GM21381 (cell line): ENCODE measurements at regions not wholly inside any gene's neighbourhood (a gene's known extent, or its start where the extent isn't known, plus 50 kb on each side); places are given as distances from the start of the nearest gene placed in this dataset.

Experiments
- ATAC-seq: cut with Tn5 transposase; IDR thresholded peaks from one replicate; pipeline ENCODE4 v1.9.1; 2021; ENCODE audit warnings: mild to moderate bottlenecking, moderate library complexity; ENCODE audit not compliant: unreplicated experiment

DNA sequence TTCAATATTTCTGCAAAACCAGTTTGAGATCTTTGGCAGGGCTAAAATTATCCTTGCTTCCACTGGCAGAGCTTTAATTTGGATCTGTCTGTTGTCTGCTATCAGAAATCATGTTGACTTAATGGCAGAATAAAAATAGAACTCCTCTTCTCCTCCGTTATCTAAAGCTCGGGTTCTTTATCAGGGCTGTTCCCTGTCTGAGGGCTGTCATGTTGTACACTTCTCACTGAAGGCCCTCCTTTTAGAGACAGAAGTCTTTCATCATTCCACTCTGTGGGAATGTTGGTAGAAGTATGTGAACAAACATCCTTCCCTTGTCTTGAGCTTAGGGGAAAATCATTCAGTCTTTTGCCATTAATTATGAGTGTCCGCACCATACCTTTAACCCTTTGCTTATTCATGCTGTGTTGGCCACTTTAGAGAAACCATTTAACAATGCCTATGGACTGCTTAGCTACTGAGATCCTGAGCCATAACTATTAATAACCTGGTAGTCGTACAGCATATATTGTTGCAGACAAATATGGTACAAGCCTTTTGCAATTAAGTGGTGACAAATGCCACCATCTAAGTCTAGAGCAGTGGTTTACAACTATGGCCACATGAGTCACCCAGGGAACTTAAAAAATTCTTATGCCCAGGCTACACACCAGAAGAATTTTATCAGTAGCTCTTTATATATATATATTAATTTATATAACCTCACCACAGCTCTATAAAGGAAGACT is 226.0 kb upstream of the TPM1 start:
- ATAC-seq: no peak

DNA sequence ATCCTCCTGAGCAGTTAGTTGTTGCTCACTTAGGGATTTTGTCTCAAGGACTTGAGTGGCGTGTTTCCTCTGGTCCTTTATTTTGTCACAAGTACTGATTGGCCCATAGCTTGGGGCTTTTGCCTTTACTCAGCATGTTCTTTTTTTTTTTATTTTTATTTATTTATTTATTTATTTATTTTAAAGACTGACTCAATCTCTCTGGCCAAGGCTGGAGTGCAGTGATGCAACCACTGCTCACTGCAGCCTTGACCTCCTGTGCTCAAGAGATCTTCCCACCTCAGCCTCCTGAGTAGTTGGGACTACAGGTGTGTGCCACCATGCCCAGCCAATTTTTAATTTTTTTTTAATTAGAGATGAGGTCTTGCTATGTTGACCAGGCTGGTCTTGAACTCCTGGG is 223.9 kb upstream of the TPM1 start:
- ATAC-seq: no peak

DNA sequence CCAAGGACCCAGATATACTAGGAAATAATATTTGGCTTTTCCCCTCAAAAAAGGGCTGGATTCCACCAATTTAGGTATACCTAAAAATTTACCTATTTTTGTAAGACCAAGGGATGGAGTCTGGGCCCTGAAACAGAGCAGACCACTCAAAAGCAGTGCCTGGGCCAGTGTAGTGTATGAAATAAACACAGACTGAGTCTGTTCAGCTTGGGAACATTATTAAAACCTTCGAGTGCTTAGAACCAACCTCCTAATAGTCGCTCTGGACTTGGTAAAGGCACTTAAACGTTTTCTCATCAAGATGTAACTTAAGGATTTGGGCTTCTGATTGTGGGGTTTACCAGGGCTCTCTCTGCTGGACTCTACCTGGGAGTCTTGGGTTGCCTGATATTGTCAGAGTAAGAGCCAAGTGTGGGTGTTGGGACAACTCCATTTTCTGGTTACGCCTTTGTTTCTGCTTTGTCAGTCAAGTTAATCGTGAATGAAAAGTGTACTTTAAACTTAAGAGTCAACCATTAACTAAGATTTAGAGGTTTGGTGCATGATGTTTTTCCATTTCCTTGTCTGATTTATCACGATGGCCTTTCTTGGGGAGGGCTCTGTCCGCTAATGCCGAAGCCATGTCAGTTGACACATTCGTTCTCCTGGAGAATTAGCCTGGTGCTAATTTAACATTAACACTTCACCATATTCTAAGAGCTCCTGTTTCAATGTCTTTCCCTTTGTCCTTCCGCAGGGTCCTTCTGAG is 221.0 kb upstream of the TPM1 start:
- no peak for ATAC-seq

DNA sequence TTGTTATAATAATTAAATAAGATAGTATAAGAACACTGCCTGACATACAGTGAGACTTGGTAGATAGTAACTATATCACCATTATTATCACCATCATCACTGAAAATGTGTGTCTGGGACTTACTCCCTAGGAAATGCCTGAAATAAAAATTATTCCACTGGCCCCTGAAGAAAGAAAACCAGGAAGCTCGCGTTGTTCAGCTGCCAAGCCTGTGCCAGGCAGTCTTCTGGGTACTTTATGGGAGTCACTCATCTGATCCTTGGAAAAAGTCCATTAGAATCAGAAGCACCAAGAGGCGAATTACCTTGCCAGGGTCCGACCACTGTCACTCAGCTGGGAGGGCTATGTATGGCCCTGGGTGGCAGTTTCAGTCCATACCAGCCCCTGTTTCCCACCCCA is 220.3 kb upstream of the TPM1 start:
- no peak for ATAC-seq

DNA sequence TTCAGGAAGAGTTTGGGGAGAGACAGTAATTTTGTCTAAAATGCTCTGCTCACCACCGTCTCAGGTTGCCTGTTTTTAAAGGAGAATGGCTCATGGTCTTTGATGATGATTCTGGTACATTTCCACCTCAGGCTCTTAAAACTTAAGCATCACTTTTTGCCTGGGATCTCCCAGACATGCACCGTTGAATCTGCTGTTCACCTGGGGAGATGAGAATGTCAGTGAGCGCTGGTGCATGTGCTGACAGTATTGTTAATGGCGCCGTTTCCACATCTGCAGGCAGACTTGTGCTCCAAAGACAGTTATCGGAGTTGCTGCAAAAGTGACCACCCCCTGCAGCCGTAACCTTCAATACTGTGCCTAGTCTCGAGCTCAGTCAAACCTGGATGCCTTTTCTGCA is 219.0 kb upstream of the TPM1 start:
- ATAC-seq: no peak

DNA sequence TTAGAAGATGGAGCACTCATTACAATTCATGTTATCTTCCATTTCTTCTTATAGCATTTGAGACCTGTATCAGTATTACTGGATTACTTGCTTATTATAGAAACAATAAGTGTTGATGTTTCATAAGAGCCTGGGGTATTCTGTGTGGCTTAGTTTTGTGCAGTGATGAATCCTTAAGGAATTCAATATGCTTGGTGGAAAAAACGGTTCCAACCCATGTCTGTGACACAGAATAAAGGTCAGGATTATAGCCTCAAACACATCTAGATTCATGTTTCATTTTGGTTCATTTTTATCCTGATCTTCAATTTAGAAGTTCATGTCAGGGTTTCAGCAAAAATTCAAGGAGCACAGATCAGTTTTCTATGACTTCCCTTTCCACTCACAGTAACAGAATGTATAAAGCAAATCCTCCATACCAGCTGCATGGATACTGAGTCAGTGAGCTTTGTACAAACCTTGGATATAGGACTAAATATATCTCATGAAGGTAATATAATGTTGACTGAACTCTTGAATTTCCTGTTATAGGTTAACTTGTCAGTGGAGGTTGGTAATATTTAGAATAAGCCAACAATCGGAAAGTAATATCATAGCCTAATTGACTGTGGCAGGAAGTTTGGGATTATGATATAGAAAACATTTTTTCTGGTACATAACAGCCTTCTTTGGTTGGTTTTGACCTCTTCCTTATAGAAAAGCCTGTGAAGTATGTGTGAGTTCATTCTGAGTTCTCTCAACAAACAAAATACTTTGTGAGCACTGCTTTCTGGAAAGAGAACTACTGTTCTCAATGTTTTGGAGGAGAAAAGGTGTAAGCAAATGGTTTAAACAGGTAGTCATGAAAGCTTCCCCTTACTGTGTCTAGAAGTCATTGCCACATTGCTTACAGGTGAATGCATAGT is 218.2 kb upstream of the TPM1 start:
- ATAC-seq: no peak

DNA sequence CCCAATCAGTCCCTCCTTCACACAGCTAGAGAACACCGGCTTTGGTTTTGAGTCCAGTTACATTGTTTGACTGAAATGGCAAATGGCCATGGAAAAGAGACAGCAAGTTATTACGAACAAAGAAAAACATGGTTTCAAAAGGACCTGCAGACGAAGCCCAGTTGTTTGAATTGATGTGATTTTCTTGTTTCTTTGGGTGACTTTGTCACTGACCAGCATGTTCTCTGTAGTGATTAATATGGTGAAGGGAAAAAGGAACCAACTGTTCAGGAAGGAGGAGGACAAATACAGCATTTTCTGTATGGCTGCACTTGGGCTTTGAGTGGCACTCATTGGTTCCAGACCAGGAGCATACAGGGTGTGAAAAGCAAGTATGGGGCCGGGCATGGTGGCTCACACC is 217.4 kb upstream of the TPM1 start:
- ATAC-seq: no peak

DNA sequence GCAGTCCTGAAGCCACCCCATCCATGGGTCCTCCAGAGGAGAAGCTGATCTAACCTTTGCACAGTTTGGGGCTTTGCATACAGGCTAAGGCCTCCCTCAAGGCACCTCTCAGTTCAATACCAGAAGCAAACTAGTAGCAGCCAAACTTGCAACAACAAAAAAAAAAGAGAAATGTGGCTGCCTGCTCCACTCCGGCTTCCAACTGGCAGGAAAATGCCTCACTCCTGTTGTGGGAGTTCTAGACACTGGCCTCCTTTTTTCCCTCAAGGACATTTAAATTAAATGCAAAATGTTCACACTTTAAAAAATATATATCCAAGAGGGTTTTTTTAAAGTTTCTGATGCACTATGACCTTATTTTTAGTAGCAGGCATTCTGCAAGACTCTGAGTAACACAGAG is 216.0 kb upstream of the TPM1 start:
- ATAC-seq: no peak

DNA sequence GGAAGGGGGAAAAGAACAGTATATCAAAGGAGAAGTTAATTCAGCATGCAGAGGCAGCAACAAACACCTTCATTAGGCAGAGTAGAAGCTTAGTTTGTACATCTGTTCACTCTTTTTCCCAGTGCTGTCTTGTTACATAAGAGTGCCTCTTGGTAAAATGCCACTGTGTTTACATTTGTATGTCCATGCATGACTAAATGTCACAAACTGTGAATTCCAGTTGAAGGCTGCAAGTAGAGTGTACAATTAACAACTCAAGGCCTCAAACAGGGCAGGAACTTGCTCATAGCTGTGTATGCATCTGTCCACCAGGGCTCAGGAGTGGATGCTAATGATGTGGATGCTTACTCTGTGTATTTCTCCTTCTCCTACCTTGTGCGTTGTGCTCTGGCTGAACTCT is 214.2 kb upstream of the TPM1 start:
- ATAC-seq: no peak

DNA sequence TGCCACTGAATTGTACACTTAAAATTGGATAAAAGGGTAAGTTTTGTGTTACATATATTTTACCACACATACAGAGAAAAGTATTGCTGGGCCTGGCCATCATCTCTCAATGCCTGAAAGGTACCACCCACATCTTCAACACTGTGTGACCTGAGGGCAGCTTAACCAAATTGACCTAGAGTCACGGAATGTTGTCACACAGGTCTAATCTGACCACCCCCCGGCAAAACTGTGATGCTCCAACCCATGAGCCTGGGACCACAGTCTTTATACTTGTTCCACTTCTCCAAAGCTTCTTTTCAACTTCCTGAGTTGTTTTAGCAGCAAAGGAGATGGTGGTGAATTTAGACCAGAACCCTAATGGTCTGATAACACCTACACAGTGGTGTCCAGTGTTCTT is 210.3 kb upstream of the TPM1 start:
- ATAC-seq: no peak

DNA sequence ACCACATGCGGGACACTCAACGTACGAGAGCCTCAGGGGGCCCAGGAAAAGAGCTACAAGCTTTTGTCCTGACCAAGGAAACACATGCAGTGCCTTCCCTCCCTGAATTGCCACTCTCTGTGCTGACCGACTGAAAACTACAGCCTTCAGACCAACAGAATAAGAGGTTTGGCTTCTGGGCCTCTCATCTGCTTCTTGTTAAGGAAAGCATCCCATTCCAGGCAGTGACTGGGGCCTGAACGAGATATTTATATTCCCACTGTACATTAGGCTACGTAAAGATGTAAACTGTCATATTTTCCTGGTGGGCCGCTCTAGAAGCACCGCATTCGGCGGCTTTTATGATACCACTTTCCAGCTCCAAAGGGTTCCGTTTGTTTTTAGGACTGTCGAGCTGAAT is 208.9 kb upstream of the TPM1 start:
- no peak for ATAC-seq

DNA sequence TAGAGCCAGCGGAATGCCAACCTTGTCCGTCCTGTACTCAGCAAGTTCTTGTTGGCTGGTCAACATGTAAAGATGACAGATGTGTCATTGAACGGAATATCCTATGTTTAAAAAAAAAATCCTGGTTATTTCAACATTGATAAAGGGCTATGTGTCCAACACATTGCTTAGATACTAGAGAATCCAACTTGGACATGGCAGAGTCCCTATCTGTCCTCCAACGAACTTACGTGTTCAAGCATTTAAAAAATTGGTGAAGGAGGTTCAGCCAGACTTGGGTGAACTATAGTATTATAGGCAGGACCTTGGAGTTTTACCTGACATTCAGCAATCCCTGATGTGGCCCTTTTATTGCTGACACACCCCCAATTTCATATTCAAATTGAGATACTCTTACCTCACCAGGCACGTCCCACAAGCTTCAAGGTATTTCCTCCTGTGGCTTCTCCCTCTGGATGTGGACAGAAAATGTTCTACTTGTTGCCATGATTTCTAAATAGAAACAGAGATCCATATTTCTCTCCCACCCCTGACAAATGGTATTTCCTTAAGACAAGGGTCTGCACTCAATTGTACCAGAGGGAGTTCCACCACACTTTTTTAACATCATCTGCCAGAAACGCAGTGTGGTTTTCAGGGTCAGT is 207.7 kb upstream of the TPM1 start:
- no peak for ATAC-seq

DNA sequence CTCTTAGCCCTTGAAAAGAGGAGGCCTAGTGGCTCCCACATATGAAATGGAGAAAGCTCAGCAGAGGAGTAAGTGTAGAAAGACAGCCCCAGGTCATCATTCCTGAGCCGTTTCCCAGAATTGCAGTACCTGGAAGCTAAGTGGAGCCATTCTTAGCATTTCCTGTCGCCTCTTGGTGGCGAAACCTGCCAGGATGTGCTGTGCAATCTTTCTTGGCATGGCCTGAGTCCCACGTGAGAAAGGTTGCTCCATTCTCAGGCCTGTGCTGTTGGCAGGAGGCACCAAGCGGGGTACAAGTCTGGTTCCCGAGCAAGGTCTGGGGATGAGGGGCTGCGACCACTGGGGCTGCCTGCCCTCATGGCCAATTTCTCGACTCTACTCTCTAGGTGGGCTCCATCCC is 207.2 kb upstream of the TPM1 start:
- no peak for ATAC-seq

DNA sequence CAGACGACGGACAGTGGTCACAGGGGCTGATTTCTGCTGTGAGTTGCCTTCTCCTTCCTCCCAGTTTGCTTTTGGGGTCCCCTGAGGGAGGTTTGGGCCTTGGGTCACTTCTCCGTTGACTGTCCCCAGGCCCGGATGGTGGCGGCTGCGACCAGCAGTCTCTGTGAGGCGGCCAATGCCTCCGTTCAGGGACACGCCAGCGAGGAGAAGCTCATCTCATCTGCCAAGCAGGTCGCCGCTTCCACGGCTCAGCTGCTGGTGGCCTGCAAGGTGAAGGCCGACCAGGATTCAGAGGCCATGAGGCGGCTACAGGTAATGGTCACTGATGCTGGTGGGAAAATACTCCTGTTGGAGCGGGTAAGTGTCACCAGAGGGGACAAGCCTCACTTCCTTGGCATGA is 206.8 kb upstream of the TPM1 start:
- ATAC-seq: no peak

DNA sequence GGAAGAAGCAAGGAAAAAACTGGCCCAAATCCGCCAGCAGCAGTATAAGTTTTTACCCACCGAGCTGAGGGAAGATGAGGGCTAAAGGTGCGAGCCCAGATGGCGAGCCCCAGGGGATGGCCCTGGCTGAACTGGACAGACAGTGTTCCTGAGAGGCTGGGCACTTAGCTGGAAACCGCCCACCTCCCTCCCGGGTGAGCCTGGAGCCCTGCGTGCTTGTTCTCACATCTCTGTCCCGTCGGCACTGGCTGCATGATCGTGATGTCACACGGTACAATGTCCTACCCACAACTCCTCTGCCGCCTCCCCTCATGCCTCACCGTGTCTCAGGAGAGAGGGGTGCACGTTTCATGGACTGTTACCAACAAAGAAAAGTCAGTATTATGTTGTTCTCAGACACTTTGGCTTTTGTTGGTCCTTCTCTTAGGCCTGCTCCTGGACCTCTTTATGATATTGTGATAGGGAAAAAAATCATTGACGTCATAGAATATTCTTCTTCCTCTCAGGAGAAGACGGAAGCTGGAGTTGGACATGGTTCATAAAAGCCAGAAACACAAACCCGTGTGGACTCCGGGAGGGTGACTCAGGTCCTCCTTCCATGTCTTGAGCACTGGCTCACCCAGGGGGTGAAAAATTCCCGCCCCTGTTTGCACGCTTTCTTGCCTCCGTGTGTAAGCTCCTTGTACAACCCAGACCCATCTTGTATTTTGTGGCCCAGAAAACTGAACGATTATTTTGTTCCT is 201.8 kb upstream of the TPM1 start:
- no peak for ATAC-seq

DNA sequence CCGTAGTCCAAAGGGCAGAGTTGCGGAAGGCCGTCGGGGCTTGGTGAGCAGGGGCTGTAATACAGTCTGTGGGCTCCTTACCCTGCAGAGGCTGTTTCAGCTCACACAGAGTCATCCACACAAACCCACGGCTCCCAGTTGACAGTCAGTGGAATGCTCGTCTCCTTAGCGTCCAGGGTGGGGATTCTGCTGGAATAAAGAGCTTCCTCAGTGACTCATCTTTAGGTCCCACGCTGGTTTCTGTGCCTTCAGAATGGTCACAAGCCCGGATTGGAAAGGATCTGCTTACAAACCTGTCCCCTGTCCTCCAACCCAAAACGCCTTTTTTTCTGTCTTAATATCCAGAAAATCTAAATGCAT is 201.3 kb upstream of the TPM1 start:
- no peak for ATAC-seq

DNA sequence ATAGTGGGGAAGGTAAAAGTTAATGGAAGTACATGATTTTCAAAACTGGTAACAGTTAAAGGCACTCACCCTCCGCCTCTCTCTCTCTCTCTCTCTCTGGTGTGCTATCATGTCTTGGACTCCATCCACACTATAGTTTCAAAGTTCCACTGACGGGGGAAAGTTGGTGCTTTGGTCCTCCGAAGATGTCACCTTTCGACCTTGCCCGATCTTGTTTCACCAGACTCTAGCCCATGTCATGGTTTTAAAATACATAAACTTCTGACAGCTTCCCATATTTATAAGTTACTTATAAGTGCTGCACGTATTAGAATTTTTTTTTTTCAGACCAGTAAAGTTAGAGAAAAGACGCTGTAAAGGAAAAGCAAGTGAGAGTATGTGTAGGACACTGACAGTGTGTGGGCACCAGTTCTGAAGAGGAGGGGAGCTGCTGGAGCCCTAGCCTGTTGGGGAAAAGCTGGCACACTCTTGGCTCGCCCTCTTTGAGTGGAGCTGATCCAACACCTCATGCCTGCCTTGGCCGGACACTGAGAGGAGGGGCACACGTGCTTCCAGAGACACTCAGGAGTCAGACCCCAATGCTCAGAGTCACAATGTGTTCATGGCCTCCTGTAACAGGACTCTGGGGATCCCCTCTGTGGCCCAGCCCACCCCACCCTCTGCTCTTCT is 200.5 kb upstream of the TPM1 start:
- no peak for ATAC-seq

DNA sequence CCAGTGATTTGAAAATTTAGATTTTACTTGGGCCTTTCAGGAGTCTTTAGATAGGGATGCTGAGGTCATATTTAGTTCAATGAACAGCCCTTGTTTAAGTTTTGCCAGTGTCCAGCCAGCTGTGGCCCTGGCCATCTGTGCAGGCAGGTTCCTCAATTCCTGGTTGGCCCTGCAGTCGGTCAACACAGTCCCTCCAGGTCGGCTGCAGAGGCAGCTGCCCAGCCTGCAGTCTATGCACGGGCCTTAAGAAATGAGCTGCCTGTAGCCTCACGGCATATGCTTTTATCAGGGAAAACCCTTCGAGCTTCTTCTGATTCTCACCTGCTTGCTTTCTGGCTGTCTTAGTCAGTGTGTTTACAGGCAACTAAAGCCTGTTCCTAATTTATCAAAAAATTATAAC is 199.2 kb upstream of the TPM1 start:
- no peak for ATAC-seq

DNA sequence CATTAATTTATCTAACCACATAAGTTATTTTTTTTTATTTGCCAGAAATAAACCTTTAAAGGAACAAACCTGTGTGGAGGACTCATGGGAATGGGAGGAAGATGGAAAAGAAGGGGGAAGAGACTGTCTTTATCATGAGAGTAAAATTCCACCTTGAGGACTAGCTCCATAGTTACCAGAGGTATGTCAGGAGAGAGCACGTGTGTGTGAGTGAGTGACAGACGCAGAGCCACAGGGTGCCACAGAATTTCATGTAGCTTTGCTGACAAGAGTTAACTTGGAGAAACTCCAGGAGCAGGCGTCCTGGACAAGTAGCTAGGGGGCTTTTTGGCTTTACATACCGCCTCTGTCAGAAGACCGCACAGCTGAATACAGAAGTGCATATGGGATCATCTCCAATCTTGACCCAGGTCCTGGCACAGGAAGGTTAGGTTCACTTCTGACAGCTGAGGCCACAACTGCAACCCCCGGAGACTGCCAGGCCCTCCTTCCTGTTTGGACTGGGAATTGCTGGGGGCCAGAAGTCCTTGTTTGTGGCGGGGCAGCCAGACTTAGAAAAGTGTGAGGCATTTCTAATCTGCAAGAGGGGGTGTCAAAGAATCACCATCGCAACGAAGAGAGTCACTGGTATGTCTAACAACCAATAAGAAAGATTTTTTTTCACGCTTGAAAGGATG is 197.8 kb upstream of the TPM1 start:
- ATAC-seq: no peak
